Panc1 (cell line): ENCODE measurements at regions not wholly inside any gene's neighbourhood (a gene's known extent, or its start where the extent isn't known, plus 50 kb on each side); places are given as distances from the start of the nearest gene placed in this dataset.

Experiments
- CTCF ChIP-seq: fragments of 450-650 bp; IDR thresholded peaks from 2 replicates; pipeline ENCODE4 v1.5.1; 2017; ENCODE audit warnings: mild to moderate bottlenecking
- POLR2AphosphoS5 ChIP-seq: IDR thresholded peaks from 2 replicates; pipeline ENCODE4 v1.6.1; 2012; ENCODE audit warnings: mild to moderate bottlenecking, low read depth, low read length, moderate library complexity
- TCF7L2 ChIP-seq: IDR thresholded peaks from 2 replicates; pipeline ENCODE4 v1.6.1; 2011; ENCODE audit warnings: mild to moderate bottlenecking, low read depth, low read length, inconsistent platforms
- TF ChIP-seq, protein P1 (sequence below), 2 experiments: IDR thresholded peaks; 2 replicates each; pipeline ENCODE4 v1.6.1; 2011 to 2012; ENCODE audit warnings: low read depth in 2 of 2, control low read depth in 1 of 2, low read length in 1 of 2, mild to moderate bottlenecking in 1 of 2, moderate library complexity in 1 of 2; ENCODE audit not compliant: insufficient read depth in 1 of 2

DNA sequence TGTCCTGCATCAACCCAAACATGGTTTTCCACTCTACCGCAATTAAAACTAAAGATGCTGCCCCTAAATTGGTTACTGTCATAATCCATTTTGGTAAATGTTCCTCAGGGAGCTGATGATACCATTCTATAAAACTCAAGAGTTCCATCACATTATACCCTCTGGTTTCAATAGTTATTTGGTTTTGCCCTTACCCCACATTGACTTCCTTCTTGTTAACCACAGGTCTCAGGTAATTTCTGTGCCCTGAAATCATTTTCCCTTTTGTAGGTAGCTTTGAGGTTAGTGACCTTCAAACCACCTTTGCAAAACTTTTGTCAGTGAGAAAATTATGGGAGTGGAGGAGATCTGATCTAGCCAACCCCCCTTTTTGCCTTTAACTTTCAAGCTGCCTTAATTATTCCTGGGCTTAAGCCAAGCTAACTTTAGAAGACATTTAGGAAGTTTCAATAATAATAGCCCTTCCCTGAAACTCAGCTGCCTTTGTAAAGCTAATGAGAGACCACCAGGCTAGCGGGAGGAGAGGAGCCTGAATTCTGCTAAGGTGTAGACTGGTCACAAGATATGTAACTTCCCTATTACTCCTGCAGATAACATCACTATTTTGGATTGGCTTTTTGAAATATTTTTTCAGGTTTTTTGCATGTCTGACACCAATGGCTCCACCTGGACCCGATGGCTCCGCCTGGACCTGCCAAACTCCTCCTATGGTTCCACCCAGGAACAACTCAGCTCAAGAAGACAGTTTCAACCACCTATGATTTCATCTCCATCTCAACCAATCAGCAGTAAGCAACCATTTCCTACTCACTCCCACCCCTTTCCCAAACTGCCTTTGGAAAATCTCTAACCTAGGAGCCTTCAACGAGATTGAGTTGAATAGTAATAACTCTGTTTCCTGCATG, 224.9 kb downstream of the HS3ST3B1 start:
- TF ChIP-seq CTCF = no peak
- no peak for TF ChIP-seq TCF7L2
- TF ChIP-seq, protein P1, sequence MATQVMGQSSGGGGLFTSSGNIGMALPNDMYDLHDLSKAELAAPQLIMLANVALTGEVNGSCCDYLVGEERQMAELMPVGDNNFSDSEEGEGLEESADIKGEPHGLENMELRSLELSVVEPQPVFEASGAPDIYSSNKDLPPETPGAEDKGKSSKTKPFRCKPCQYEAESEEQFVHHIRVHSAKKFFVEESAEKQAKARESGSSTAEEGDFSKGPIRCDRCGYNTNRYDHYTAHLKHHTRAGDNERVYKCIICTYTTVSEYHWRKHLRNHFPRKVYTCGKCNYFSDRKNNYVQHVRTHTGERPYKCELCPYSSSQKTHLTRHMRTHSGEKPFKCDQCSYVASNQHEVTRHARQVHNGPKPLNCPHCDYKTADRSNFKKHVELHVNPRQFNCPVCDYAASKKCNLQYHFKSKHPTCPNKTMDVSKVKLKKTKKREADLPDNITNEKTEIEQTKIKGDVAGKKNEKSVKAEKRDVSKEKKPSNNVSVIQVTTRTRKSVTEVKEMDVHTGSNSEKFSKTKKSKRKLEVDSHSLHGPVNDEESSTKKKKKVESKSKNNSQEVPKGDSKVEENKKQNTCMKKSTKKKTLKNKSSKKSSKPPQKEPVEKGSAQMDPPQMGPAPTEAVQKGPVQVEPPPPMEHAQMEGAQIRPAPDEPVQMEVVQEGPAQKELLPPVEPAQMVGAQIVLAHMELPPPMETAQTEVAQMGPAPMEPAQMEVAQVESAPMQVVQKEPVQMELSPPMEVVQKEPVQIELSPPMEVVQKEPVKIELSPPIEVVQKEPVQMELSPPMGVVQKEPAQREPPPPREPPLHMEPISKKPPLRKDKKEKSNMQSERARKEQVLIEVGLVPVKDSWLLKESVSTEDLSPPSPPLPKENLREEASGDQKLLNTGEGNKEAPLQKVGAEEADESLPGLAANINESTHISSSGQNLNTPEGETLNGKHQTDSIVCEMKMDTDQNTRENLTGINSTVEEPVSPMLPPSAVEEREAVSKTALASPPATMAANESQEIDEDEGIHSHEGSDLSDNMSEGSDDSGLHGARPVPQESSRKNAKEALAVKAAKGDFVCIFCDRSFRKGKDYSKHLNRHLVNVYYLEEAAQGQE (IDR thresholded peaks at IDR 0.05; ENCODE audit: insufficient read depth in 1 of 2, low read depth in 2 of 2, low read length in 1 of 2) = no peak
- no peak for TF ChIP-seq POLR2AphosphoS5
